SU-DHL-6 (cell line): ENCODE measurements at regions not wholly inside any gene's neighbourhood (a gene's known extent, or its start where the extent isn't known, plus 50 kb on each side); places are given as distances from the start of the nearest gene placed in this dataset.
A peak's percentile ranks its signal among the peaks of the same experiment; 100 is the strongest.

ENCODE experiments used
- H2AFZ ChIP-seq: fragments of 200-600 bp; sonication (generic); 2 replicates; pipeline ENCODE4 v1.6.1; 2014; ENCODE audit warnings: low read depth, mild to moderate bottlenecking, moderate library complexity, mixed read lengths, antibody characterized with exemption, low read length; ENCODE audit not compliant: severe bottlenecking
- H3F3A ChIP-seq: fragments of 200-600 bp; shearing (Covaris generic); 2 replicates; pipeline ENCODE4 v1.6.0; 2016; ENCODE audit warnings: antibody characterized with exemption, mild to moderate bottlenecking; ENCODE audit not compliant: insufficient read depth
- H3K27ac ChIP-seq: fragments of 200-600 bp; sonication (generic); 2 replicates; pipeline ENCODE4 v1.5.1; 2016; ENCODE audit warnings: low read depth, mild to moderate bottlenecking, low read length, moderate library complexity, mixed read lengths
- H3K27me3 ChIP-seq: fragments of 200-600 bp; sonication (generic), shearing (Covaris generic); 2 replicates; pipeline ENCODE4 v1.6.0; 2014; ENCODE audit warnings: mild to moderate bottlenecking, low read length
- H3K36me3 ChIP-seq: fragments of 200-600 bp; sonication (generic); 2 replicates; pipeline ENCODE4 v1.6.1; 2014; ENCODE audit warnings: mild to moderate bottlenecking, low read length, mixed read lengths
- H3K4me2 ChIP-seq: fragments of 300-600, 200-600 bp; shearing (Covaris generic), sonication (generic); 2 replicates; pipeline ENCODE4 v1.6.0; 2014; ENCODE audit warnings: low read length, low read depth, mild to moderate bottlenecking; ENCODE audit not compliant: poor library complexity, severe bottlenecking
- H3K4me3 ChIP-seq: fragments of 200-600 bp; sonication (generic); 2 replicates; pipeline ENCODE4 v1.5.1; 2014; ENCODE audit warnings: antibody characterized with exemption, low read length, mild to moderate bottlenecking, mixed read lengths; ENCODE audit not compliant: insufficient read depth, poor library complexity, severe bottlenecking
- H3K79me2 ChIP-seq: fragments of 200-600 bp; sonication (generic); 2 replicates; pipeline ENCODE4 v1.6.1; 2014; ENCODE audit warnings: mild to moderate bottlenecking, low read length, moderate library complexity; ENCODE audit not compliant: insufficient read depth
- H3K9ac ChIP-seq: fragments of 200-600 bp; sonication (generic); 2 replicates; pipeline ENCODE4 v1.7.0; 2014; ENCODE audit warnings: mild to moderate bottlenecking, low read length
- H3K9me2 ChIP-seq: fragments of 200-600 bp; sonication (generic); replicated peaks from 2 replicates; pipeline ENCODE4 v1.6.1; 2014; ENCODE audit warnings: low read length; ENCODE audit not compliant: insufficient read depth
- H3K9me3 ChIP-seq: fragments of 200-600 bp; sonication (generic); 2 replicates; pipeline ENCODE4 v1.6.1; 2014; ENCODE audit warnings: low read length, mixed read lengths; ENCODE audit not compliant: insufficient read depth
- H4K20me1 ChIP-seq: fragments of 200-600 bp; sonication (generic); 2 replicates; pipeline ENCODE4 v1.6.1; 2014; ENCODE audit warnings: low read depth, mild to moderate bottlenecking, antibody characterized with exemption, low read length, moderate library complexity, mixed read lengths
- CTCF ChIP-seq: fragments of 200-600 bp; sonication (generic); IDR thresholded peaks from one replicate; pipeline ENCODE4 v1.5.1; 2017; ENCODE audit warnings: antibody characterized with exemption, mild to moderate bottlenecking, low read length, moderate library complexity; ENCODE audit not compliant: insufficient read depth, poor library complexity, severe bottlenecking
- EZH2phosphoT487 ChIP-seq: fragments of 200-600 bp; sonication (generic), shearing (Covaris generic); conservative IDR thresholded peaks from 2 replicates; pipeline ENCODE4 v1.6.1; 2018; ENCODE audit warnings: mild to moderate bottlenecking, antibody characterized with exemption, low read length, moderate library complexity, mixed read lengths

- Histone ChIP-seq H3K4me3 (peak overlapping the region; percentile 23), H3K4me2 (peak overlapping the region; percentile 58)
- TF ChIP-seq EZH2phosphoT487, result no peak
- TF ChIP-seq CTCF, result no peak
Measured at GRCh38 chr3:153293265-153293664, 131.2 kb downstream of the RAP2B start.

GRCh38 chr3:153295901-153296300 lies 133.9 kb downstream of the RAP2B start:
- Histone ChIP-seq H3K4me2 (no peak overlapping the region), H3K9ac (no peak overlapping the region), H4K20me1 (no peaks in the 10 kb centered on the region), H3K9me3 (no peaks in the 10 kb centered on the region), H3K27ac (no peak overlapping the region), H3K27me3 (no peaks in the 10 kb centered on the region; the same call in 1 of the 2 replicates), H3K79me2 (no peaks in the 10 kb centered on the region), H3F3A (peaks cover 19% of the 10 kb centered on the region; the same call in 1 of the 2 replicates), H2AFZ (no peak overlapping the region), H3K4me3 (no peak overlapping the region), H3K36me3 (no peaks in the 10 kb centered on the region), H3K9me2 (no peaks in the 10 kb centered on the region)
- TF ChIP-seq CTCF (no peak), EZH2phosphoT487 (no peak)

More at GRCh38 chr3:153293265-153293664, 131.2 kb downstream of the RAP2B start:
- H4K20me1 ChIP-seq, result no peaks in the 10 kb centered on the region
- peak overlapping the region; percentile 38 for H3K9ac ChIP-seq
- H3K9me2 ChIP-seq, result no peaks in the 10 kb centered on the region
- peaks cover 19% of the 10 kb centered on the region; the same call in 1 of the 2 replicates for H3F3A ChIP-seq
- peak overlapping the region; percentile 85 for H2AFZ ChIP-seq
- H3K36me3 ChIP-seq, result no peaks in the 10 kb centered on the region
- no peaks in the 10 kb centered on the region for H3K9me3 ChIP-seq
- H3K79me2 ChIP-seq, result no peaks in the 10 kb centered on the region
- H3K27ac ChIP-seq, result peak overlapping the region; percentile 63
- H3K27me3 ChIP-seq, result no peaks in the 10 kb centered on the region; the same call in 1 of the 2 replicates

GRCh38 chr3:153305189-153305588 lies 143.2 kb downstream of the RAP2B start:
- H3K4me2 ChIP-seq, result no peak overlapping the region
- H3F3A ChIP-seq, result no peaks in the 10 kb centered on the region
- H3K36me3 ChIP-seq, result no peaks in the 10 kb centered on the region
- H2AFZ ChIP-seq, result no peak overlapping the region
- no peaks in the 10 kb centered on the region for H3K9me2 ChIP-seq
- H3K27ac ChIP-seq, result no peak overlapping the region
- H3K9ac ChIP-seq, result no peak overlapping the region
- H3K27me3 ChIP-seq, result no peaks in the 10 kb centered on the region
- no peak overlapping the region for H3K4me3 ChIP-seq
- TF ChIP-seq EZH2phosphoT487 (no peak), CTCF (no peak)
- no peaks in the 10 kb centered on the region for H3K9me3 ChIP-seq
- no peaks in the 10 kb centered on the region for H4K20me1 ChIP-seq
- no peaks in the 10 kb centered on the region for H3K79me2 ChIP-seq
